ENCODE measurements at regions not wholly inside any gene's neighbourhood (a gene's known extent, or its start where the extent isn't known, plus 50 kb on each side); places are given as distances from the start of the nearest gene placed in this dataset.

DNA sequence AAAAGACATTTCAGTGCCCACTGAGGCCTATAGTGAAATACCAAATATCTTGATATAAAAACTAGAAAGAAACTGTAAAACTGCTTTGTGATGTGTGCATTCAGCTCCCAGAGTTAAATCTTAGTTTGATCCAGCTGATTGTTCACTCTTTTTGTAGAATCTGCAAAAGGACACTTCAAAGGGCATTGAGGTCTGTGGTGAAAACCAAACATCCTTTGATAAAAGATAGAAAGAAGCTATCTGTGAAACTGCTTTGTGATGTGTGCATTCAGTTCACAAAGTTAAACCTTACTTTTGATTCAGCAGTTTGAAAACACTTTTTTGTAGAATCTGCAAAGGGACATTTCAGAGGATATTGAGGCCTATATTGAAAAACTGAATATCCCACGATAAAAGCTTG lies 290.7 kb upstream of the ALG10B start:
- H3K27me3 ChIP-seq (ENCODE audit: insufficient read depth, low read length), result no peaks in the 10 kb centered on the region
- POLR2A ChIA-PET, result no interaction called here
- no peaks in the 10 kb centered on the region for H3K9me2 ChIP-seq (ENCODE audit: insufficient read depth)
- BruUV-seq (replicated peaks), result no TSS peak
- H3K36me3 ChIP-seq (ENCODE audit: control insufficient read depth in 1 of 2, insufficient read depth in 2 of 2, low read length in 2 of 2), result no peaks in the 10 kb centered on the region
- CTCF ChIA-PET, result no interaction called here
- no peaks in the 10 kb centered on the region for H3K4me1 ChIP-seq (ENCODE audit: control insufficient read depth in 1 of 2, insufficient read depth in 2 of 2, low read length in 2 of 2)
- H2AFZ ChIP-seq (ENCODE audit: low read depth, low read length, poor library complexity, severe bottlenecking), result no peak overlapping the region
- TF ChIP-seq REST (IDR thresholded peaks at IDR 0.05; ENCODE audit: low read depth) (no peak), POLR2A (IDR thresholded peaks at IDR 0.05; ENCODE audit: borderline replicate concordance, extremely low read depth, insufficient read depth, insufficient read length) (no peak), EGR1 (IDR thresholded peaks at IDR 0.05; ENCODE audit: low read depth) (no peak), RAD21 (IDR thresholded peaks at IDR 0.05; ENCODE audit: low read depth) (no peak), JUND (IDR thresholded peaks at IDR 0.05) (no peak), SIN3A (IDR thresholded peaks at IDR 0.05; ENCODE audit: low read depth) (no peak), ZFX (IDR thresholded peaks at IDR 0.05) (no peak), ATF3 (IDR thresholded peaks at IDR 0.05) (no peak), SP1 (IDR thresholded peaks at IDR 0.05; ENCODE audit: low read depth) (no peak), ELF1 (IDR thresholded peaks at IDR 0.05; ENCODE audit: borderline replicate concordance, low read depth) (no peak), EZH2phosphoT487 (IDR thresholded peaks at IDR 0.05; ENCODE audit: borderline replicate concordance) (no peak)
- H3K79me2 ChIP-seq (ENCODE audit: insufficient read depth, low read length), result no peaks in the 10 kb centered on the region
- peaks cover 6 to 26% of the 10 kb centered on the region in 2 experiments; a peak in 2 of 4 replicates for H3K9me3 ChIP-seq (ENCODE audit: control insufficient read depth in 1 of 2, insufficient read depth in 1 of 2, low read depth in 1 of 2, low read length in 2 of 2)
- no peak overlapping the region for H3K9ac ChIP-seq (ENCODE audit: low read length)
- ATAC-seq (no peak), DNase-seq (ENCODE audit: low read depth, low spot score) (no peak)
- H3K27ac ChIP-seq (ENCODE audit: low read depth, low read length), result no peak overlapping the region
- H3K4me3 ChIP-seq (replicated peaks in 1 of 2; ENCODE audit: low read depth in 1 of 2, low read length in 2 of 2), result no peak overlapping the region
- H3K4me2 ChIP-seq (ENCODE audit: low read length), result no peak overlapping the region
- intact Hi-C loops (cut with micrococcal nuclease), result no loop called here
- H4K20me1 ChIP-seq (ENCODE audit: insufficient read depth), result no peaks in the 10 kb centered on the region
- RAD21 ChIA-PET (ENCODE audit: low non-redundant PET in 1 of 2, low total read pairs in 2 of 2, uncharacterized antibody in 2 of 2, unreplicated experiment in 2 of 2), result no interaction called here
